MM.1S (cell line): ENCODE measurements at regions not wholly inside any gene's neighbourhood (a gene's known extent, or its start where the extent isn't known, plus 50 kb on each side); places are given as distances from the start of the nearest gene placed in this dataset.

Experiments used
- DNase-seq: peaks from one replicate; pipeline ENCODE4 v3.0.0-alpha.2; 2015
- H2AFZ ChIP-seq: fragments of 300-600 bp; sonication (generic); 2 replicates; pipeline ENCODE4 v1.6.0; 2016; ENCODE audit warnings: antibody characterized with exemption, low read length
- H3F3A ChIP-seq: fragments of 300-600 bp; sonication (generic); 2 replicates; pipeline ENCODE4 v1.6.1; 2016; ENCODE audit warnings: mild to moderate bottlenecking, antibody characterized with exemption, low read length, moderate library complexity, mixed read lengths; ENCODE audit not compliant: insufficient read depth
- H3K27ac ChIP-seq: fragments of 300-600 bp; sonication (generic); 2 replicates; pipeline ENCODE4 v1.5.1; 2016; ENCODE audit warnings: mild to moderate bottlenecking, low read length
- H3K27me3 ChIP-seq: fragments of 300-600 bp; sonication (generic); replicated peaks from 2 replicates; pipeline ENCODE4 v1.6.0; 2016; ENCODE audit warnings: low read length; ENCODE audit not compliant: insufficient read depth
- H3K36me3 ChIP-seq: fragments of 300-600 bp; sonication (generic); replicated peaks from 2 replicates; pipeline ENCODE4 v1.6.1; 2016; ENCODE audit warnings: mild to moderate bottlenecking, low read length, mixed read lengths; ENCODE audit not compliant: insufficient read depth
- H3K4me1 ChIP-seq: fragments of 300-600 bp; sonication (generic); 2 replicates; pipeline ENCODE4 v1.6.1; 2016; ENCODE audit warnings: low read length, mixed read lengths
- H3K4me2 ChIP-seq: fragments of 300-600 bp; sonication (generic); 2 replicates; pipeline ENCODE4 v1.6.0; 2016; ENCODE audit warnings: low read depth, low read length
- H3K4me3 ChIP-seq: fragments of 300-600 bp; sonication (generic); 2 replicates; pipeline ENCODE4 v1.5.1; 2016; ENCODE audit warnings: low read length, mixed read lengths
- H3K79me2 ChIP-seq: fragments of 300-600 bp; sonication (generic); 2 replicates; pipeline ENCODE4 v1.6.1; 2016; ENCODE audit warnings: mixed run types, low read length, mixed read lengths
- H3K9ac ChIP-seq: fragments of 300-600 bp; sonication (generic); 2 replicates; pipeline ENCODE4 v1.6.1; 2016; ENCODE audit warnings: low read length, mixed read lengths
- H3K9me2 ChIP-seq: fragments of 300-600 bp; sonication (generic); replicated peaks from 2 replicates; pipeline ENCODE4 v1.6.1; 2016; ENCODE audit warnings: mild to moderate bottlenecking, low read length, mixed read lengths; ENCODE audit not compliant: insufficient read depth
- H3K9me3 ChIP-seq: fragments of 300-600 bp; sonication (generic); replicated peaks from 2 replicates; pipeline ENCODE4 v1.6.1; 2016; ENCODE audit warnings: mild to moderate bottlenecking, low read length, mixed read lengths; ENCODE audit not compliant: insufficient read depth
- H4K20me1 ChIP-seq: fragments of 300-600 bp; sonication (generic); 2 replicates; pipeline ENCODE4 v1.6.1; 2016; ENCODE audit warnings: mild to moderate bottlenecking, low read length, moderate library complexity, mixed read lengths; ENCODE audit not compliant: insufficient read depth
- CTCF ChIP-seq: fragments of 300-600 bp; sonication (generic); IDR thresholded peaks from 2 replicates; pipeline ENCODE4 v1.5.1; 2016; ENCODE audit warnings: antibody characterized with exemption, low read length, mixed read lengths
- EZH2 ChIP-seq: fragments of 300-600 bp; sonication (generic); optimal IDR thresholded peaks from 2 replicates; pipeline ENCODE3; 2017; ENCODE audit warnings: low read depth, mild to moderate bottlenecking, antibody characterized with exemption, low read length, mixed read lengths
- EZH2phosphoT487 ChIP-seq: fragments of 300-600 bp; sonication (generic); IDR thresholded peaks from 2 replicates; pipeline ENCODE4 v1.6.1; 2018; ENCODE audit warnings: antibody characterized with exemption, low read length

- H3K27me3 ChIP-seq = no peaks in the 10 kb centered on the region
- no peak overlapping the region for H3K4me3 ChIP-seq
- H3K4me2 ChIP-seq = no peak overlapping the region
- no peaks in the 10 kb centered on the region for H3K9me3 ChIP-seq
- H2AFZ ChIP-seq = no peak overlapping the region
- no peaks in the 10 kb centered on the region for H3K36me3 ChIP-seq
- H3K4me1 ChIP-seq = no peaks in the 10 kb centered on the region
- no peaks in the 10 kb centered on the region for H4K20me1 ChIP-seq
- TF ChIP-seq EZH2 (no peak), EZH2phosphoT487 (no peak), CTCF (no peak)
- H3F3A ChIP-seq = no peaks in the 10 kb centered on the region
- H3K9me2 ChIP-seq = no peaks in the 10 kb centered on the region
- no peak overlapping the region for H3K27ac ChIP-seq
- DNase-seq = no peak
- no peaks in the 10 kb centered on the region for H3K79me2 ChIP-seq
- no peak overlapping the region for H3K9ac ChIP-seq
Observed at GRCh38 chr5:72760259-72760658, 56.2 kb upstream of the TNPO1 start.

- H3K9ac ChIP-seq = no peak overlapping the region
- no peak overlapping the region for H3K4me3 ChIP-seq
- H3F3A ChIP-seq = no peaks in the 10 kb centered on the region
- TF ChIP-seq EZH2 = no peak
- TF ChIP-seq EZH2phosphoT487 = no peak
- no peak for TF ChIP-seq CTCF
- no peaks in the 10 kb centered on the region for H3K4me1 ChIP-seq
- H3K79me2 ChIP-seq = no peaks in the 10 kb centered on the region
- H4K20me1 ChIP-seq = no peaks in the 10 kb centered on the region
- H3K4me2 ChIP-seq = no peak overlapping the region
- no peaks in the 10 kb centered on the region for H3K9me3 ChIP-seq
- DNase-seq = no peak
- no peak overlapping the region for H2AFZ ChIP-seq
- H3K36me3 ChIP-seq = no peaks in the 10 kb centered on the region
- no peaks in the 10 kb centered on the region for H3K27me3 ChIP-seq
- H3K9me2 ChIP-seq = no peaks in the 10 kb centered on the region
- no peak overlapping the region for H3K27ac ChIP-seq
Observed at GRCh38 chr5:72752909-72753308, 63.6 kb upstream of the TNPO1 start.

- no peaks in the 10 kb centered on the region for H3K36me3 ChIP-seq
- no peak overlapping the region for H3K9ac ChIP-seq
- no peaks in the 10 kb centered on the region for H3F3A ChIP-seq
- H4K20me1 ChIP-seq = no peaks in the 10 kb centered on the region
- no peak overlapping the region for H3K4me3 ChIP-seq
- no peaks in the 10 kb centered on the region for H3K9me3 ChIP-seq
- TF ChIP-seq EZH2phosphoT487 = no peak
- TF ChIP-seq EZH2 = no peak
- TF ChIP-seq CTCF = no peak
- H3K9me2 ChIP-seq = no peaks in the 10 kb centered on the region
- H3K4me2 ChIP-seq = no peak overlapping the region
- DNase-seq = no peak
- H3K27ac ChIP-seq = no peak overlapping the region
- no peaks in the 10 kb centered on the region for H3K4me1 ChIP-seq
- no peaks in the 10 kb centered on the region for H3K79me2 ChIP-seq
- H2AFZ ChIP-seq = no peak overlapping the region
- no peaks in the 10 kb centered on the region for H3K27me3 ChIP-seq
Observed at GRCh38 chr5:72749362-72749997, 67.0 kb upstream of the TNPO1 start.
